ENCODE measurements at regions not wholly inside any gene's neighbourhood (a gene's known extent, or its start where the extent isn't known, plus 50 kb on each side); places are given as distances from the start of the nearest gene placed in this dataset.

DNA sequence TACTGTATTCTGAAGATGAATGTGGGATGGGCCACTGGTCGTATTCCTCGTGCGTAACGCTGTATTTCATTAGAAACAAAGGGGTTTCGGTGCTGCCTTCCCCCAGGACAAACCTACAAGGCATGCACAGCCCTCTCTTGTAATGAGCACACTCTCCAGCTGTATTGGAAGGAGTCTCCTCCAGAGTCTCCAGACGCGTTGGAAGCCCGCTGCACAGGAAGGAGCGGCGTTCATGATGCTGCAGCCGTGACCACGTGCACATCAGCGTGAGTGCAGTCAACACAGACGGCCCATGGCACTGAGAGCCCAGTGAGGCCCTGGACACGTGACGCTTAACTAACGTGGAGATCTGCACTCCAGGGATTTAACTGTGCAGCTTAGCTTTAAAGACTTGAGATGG lies 209.0 kb upstream of the IRX1 start:
- Histone ChIP-seq H3K9ac (ENCODE audit: low read depth, low read length) (no peak overlapping the region), H3K4me2 (ENCODE audit: insufficient read depth, low read length) (no peak overlapping the region), H3K4me1 (ENCODE audit: insufficient read depth, low read length) (no peaks in the 10 kb centered on the region), H3K79me2 (ENCODE audit: insufficient read depth, low read length) (no peaks in the 10 kb centered on the region), H4K20me1 (ENCODE audit: insufficient read depth, low read length) (no peaks in the 10 kb centered on the region), H2AFZ (ENCODE audit: low read depth, low read length) (no peak overlapping the region), H3K9me3 (ENCODE audit: insufficient read depth, low read length, severe bottlenecking) (no peaks in the 10 kb centered on the region), H3K27ac (ENCODE audit: low read length) (no peak overlapping the region), H3K27me3 (ENCODE audit: insufficient read depth, low read length, poor library complexity) (no peaks in the 10 kb centered on the region), H3K36me3 (ENCODE audit: insufficient read depth, low read length) (no peaks in the 10 kb centered on the region), H3K4me3 (ENCODE audit: low read depth in 1 of 2, low read length in 2 of 2) (no peak overlapping the region)
- TF ChIP-seq, protein P1, sequence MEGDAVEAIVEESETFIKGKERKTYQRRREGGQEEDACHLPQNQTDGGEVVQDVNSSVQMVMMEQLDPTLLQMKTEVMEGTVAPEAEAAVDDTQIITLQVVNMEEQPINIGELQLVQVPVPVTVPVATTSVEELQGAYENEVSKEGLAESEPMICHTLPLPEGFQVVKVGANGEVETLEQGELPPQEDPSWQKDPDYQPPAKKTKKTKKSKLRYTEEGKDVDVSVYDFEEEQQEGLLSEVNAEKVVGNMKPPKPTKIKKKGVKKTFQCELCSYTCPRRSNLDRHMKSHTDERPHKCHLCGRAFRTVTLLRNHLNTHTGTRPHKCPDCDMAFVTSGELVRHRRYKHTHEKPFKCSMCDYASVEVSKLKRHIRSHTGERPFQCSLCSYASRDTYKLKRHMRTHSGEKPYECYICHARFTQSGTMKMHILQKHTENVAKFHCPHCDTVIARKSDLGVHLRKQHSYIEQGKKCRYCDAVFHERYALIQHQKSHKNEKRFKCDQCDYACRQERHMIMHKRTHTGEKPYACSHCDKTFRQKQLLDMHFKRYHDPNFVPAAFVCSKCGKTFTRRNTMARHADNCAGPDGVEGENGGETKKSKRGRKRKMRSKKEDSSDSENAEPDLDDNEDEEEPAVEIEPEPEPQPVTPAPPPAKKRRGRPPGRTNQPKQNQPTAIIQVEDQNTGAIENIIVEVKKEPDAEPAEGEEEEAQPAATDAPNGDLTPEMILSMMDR (IDR thresholded peaks at IDR 0.05; ENCODE audit: borderline replicate concordance, extremely low read depth, low read length, poor library complexity, severe bottlenecking): no peak
- no peak for TF ChIP-seq EZH2 (IDR thresholded peaks at IDR 0.05; ENCODE audit: borderline replicate concordance, low read depth, low read length, severe bottlenecking)
- no peak for ATAC-seq (ENCODE audit: insufficient read depth, low read depth)
- no peak for DNase-seq

DNA sequence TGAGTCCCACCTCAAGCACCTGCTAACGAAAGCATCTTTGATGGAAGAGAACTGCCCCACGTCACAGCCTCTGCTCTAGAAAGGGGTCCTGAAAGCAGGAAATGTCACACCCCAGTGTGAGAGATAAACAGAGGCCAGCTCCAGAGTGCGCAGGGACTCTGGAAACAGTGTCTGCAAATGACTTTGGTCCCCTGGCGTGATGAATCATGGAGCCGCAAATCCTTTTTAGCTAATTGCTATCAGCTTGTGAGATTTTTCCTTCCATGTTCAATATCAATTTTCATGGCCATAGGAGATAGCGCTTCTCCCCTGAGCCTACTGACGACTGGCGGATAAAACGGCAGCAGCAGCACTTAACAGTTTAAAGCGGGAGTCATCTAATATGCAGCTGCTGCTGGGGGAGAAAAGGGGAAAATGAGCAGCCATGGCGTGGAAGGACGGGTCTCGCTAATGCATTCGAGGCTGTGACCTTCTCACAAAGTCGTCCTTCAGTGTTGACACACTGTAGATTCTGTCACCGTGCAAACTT lies 209.6 kb upstream of the IRX1 start:
- Histone ChIP-seq H3K36me3 (ENCODE audit: insufficient read depth, low read length) (no peaks in the 10 kb centered on the region), H3K4me2 (ENCODE audit: insufficient read depth, low read length) (no peak overlapping the region), H3K9me3 (ENCODE audit: insufficient read depth, low read length, severe bottlenecking) (no peaks in the 10 kb centered on the region), H3K4me3 (ENCODE audit: low read depth in 1 of 2, low read length in 2 of 2) (no peak overlapping the region), H3K4me1 (ENCODE audit: insufficient read depth, low read length) (no peaks in the 10 kb centered on the region), H3K9ac (ENCODE audit: low read depth, low read length) (no peak overlapping the region), H3K27ac (ENCODE audit: low read length) (no peak overlapping the region), H3K79me2 (ENCODE audit: insufficient read depth, low read length) (no peaks in the 10 kb centered on the region), H2AFZ (ENCODE audit: low read depth, low read length) (no peak overlapping the region), H3K27me3 (ENCODE audit: insufficient read depth, low read length, poor library complexity) (no peaks in the 10 kb centered on the region), H4K20me1 (ENCODE audit: insufficient read depth, low read length) (no peaks in the 10 kb centered on the region)
- no peak for TF ChIP-seq EZH2 (IDR thresholded peaks at IDR 0.05; ENCODE audit: borderline replicate concordance, low read depth, low read length, severe bottlenecking)
- TF ChIP-seq, protein P1 (IDR thresholded peaks at IDR 0.05; ENCODE audit: borderline replicate concordance, extremely low read depth, low read length, poor library complexity, severe bottlenecking): no peak
- DNase-seq (no peak), ATAC-seq (ENCODE audit: insufficient read depth, low read depth) (no peak)

DNA sequence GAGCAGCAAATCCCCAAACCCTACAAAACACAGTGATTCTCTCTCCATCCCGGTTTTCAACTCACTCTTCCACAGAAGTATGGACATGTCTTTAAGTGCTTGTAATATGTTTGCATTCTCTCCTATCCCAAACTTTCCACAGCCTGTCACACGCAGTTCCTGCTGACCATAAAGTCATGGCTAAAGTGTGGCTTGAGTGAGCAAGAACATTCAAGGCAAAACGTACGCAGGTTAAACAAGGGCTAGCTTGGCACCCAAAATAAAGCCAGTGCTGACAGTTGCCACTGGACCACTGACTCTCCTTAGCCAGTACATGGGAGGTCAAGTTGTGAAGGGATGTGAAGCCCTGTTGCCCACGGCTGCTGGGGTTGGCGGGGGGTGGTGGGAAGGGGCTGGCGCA lies 211.1 kb upstream of the IRX1 start:
- no peak overlapping the region for H2AFZ ChIP-seq (ENCODE audit: low read depth, low read length)
- H3K4me2 ChIP-seq (ENCODE audit: insufficient read depth, low read length): no peak overlapping the region
- DNase-seq (no peak), ATAC-seq (ENCODE audit: insufficient read depth, low read depth) (no peak)
- no peaks in the 10 kb centered on the region for H3K36me3 ChIP-seq (ENCODE audit: insufficient read depth, low read length)
- H4K20me1 ChIP-seq (ENCODE audit: insufficient read depth, low read length): no peaks in the 10 kb centered on the region
- H3K4me1 ChIP-seq (ENCODE audit: insufficient read depth, low read length): no peaks in the 10 kb centered on the region
- no peaks in the 10 kb centered on the region for H3K9me3 ChIP-seq (ENCODE audit: insufficient read depth, low read length, severe bottlenecking)
- H3K79me2 ChIP-seq (ENCODE audit: insufficient read depth, low read length): no peaks in the 10 kb centered on the region
- no peak overlapping the region for H3K4me3 ChIP-seq (ENCODE audit: low read depth in 1 of 2, low read length in 2 of 2)
- H3K27me3 ChIP-seq (ENCODE audit: insufficient read depth, low read length, poor library complexity): no peaks in the 10 kb centered on the region
- TF ChIP-seq EZH2 (IDR thresholded peaks at IDR 0.05; ENCODE audit: borderline replicate concordance, low read depth, low read length, severe bottlenecking): no peak
- TF ChIP-seq, protein P1 (IDR thresholded peaks at IDR 0.05; ENCODE audit: borderline replicate concordance, extremely low read depth, low read length, poor library complexity, severe bottlenecking): no peak
- H3K27ac ChIP-seq (ENCODE audit: low read length): no peak overlapping the region
- no peak overlapping the region for H3K9ac ChIP-seq (ENCODE audit: low read depth, low read length)

DNA sequence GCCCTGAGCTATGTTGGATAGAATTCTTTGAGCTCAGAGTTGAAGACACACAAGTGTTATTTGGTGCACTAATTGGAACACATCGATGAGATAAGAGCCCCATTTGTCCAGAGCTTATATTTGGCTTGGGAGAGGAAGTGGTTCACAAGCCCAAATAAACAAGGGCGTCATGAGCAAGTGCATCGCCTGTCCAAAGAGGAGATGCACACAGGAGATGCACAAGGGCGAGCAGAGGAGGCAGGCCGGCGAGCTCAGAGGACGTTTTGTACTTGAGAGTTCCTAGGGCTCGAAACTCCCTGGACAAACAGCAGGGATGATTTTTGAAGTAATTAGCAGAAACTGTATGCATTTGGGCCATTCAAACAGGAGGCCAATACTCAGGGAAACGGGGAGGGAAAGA lies 212.8 kb upstream of the IRX1 start:
- Histone ChIP-seq H3K27ac (ENCODE audit: low read length) (no peak overlapping the region), H3K36me3 (ENCODE audit: insufficient read depth, low read length) (no peaks in the 10 kb centered on the region), H3K9me3 (ENCODE audit: insufficient read depth, low read length, severe bottlenecking) (no peaks in the 10 kb centered on the region), H4K20me1 (ENCODE audit: insufficient read depth, low read length) (no peaks in the 10 kb centered on the region), H3K4me2 (ENCODE audit: insufficient read depth, low read length) (no peak overlapping the region), H3K79me2 (ENCODE audit: insufficient read depth, low read length) (no peaks in the 10 kb centered on the region), H3K9ac (ENCODE audit: low read depth, low read length) (no peak overlapping the region), H3K4me1 (ENCODE audit: insufficient read depth, low read length) (no peaks in the 10 kb centered on the region), H3K4me3 (ENCODE audit: low read depth in 1 of 2, low read length in 2 of 2) (no peak overlapping the region), H2AFZ (ENCODE audit: low read depth, low read length) (no peak overlapping the region), H3K27me3 (ENCODE audit: insufficient read depth, low read length, poor library complexity) (no peaks in the 10 kb centered on the region)
- TF ChIP-seq, protein P1 (IDR thresholded peaks at IDR 0.05; ENCODE audit: borderline replicate concordance, extremely low read depth, low read length, poor library complexity, severe bottlenecking): no peak
- TF ChIP-seq EZH2 (IDR thresholded peaks at IDR 0.05; ENCODE audit: borderline replicate concordance, low read depth, low read length, severe bottlenecking): no peak
- no peak for ATAC-seq (ENCODE audit: insufficient read depth, low read depth)
- no peak for DNase-seq

Data from DND-41 (cell line).